SK-MEL-5 (cell line): ENCODE measurements at regions not wholly inside any gene's neighbourhood (a gene's known extent, or its start where the extent isn't known, plus 50 kb on each side); places are given as distances from the start of the nearest gene placed in this dataset.
"Not testable (repeated sequence)": the region's sequence is repeated elsewhere in the genome, so short reads cannot be mapped to it uniquely, and the experiment has no call there.

Experiments used
- DNase-seq: peaks from one replicate; pipeline ENCODE4 v3.0.0-alpha.2; 2016; ENCODE audit warnings: low read depth, low spot score
- in situ Hi-C: cut with HindIII; loops from 2 replicates; pipeline ENCODE4 v1.10.0; 2016; ENCODE audit warnings: low sequenced_read_pairs, high pct_unique_total_duplicates, low pct_unique_long_range_greater_than_20kb

GRCh38 chr2:181785691-181786344 is 105.5 kb upstream of the NEUROD1 start:
- in situ Hi-C loops = no loop called here
- no peak for DNase-seq

- in situ Hi-C loops = no loop called here
- DNase-seq = no peak
Observed at GRCh38 chr2:181786371-181787228, 104.9 kb upstream of the ITPRID2 start.

GRCh38 chr2:181787310-181788048 is 104.1 kb upstream of the ITPRID2 start:
- DNase-seq = no peak
- in situ Hi-C loops = no loop called here

GRCh38 chr2:181788897-181789555 is 102.5 kb upstream of the ITPRID2 start:
- DNase-seq = no peak
- in situ Hi-C loops = no loop called here

GRCh38 chr2:181789827-181790448 is 101.6 kb upstream of the ITPRID2 start:
- in situ Hi-C loops = no loop called here
- no peak for DNase-seq

GRCh38 chr2:181790716-181791649 is 100.5 kb upstream of the ITPRID2 start:
- DNase-seq = no peak
- in situ Hi-C loops = no loop called here

GRCh38 chr2:181792906-181793305 is 98.6 kb upstream of the ITPRID2 start:
- no peak for DNase-seq
- in situ Hi-C loops = no loop called here

- no peak for DNase-seq
- in situ Hi-C loops = no loop called here
Observed at GRCh38 chr2:181798022-181798421, 93.5 kb upstream of the ITPRID2 start.

- in situ Hi-C loops, DNase-seq: not testable (repeated sequence)
Observed at GRCh38 chr2:181802300-181802699, 89.2 kb upstream of the ITPRID2 start.

- DNase-seq, in situ Hi-C loops: not testable (repeated sequence)
Observed at GRCh38 chr2:181803903-181804799, 87.4 kb upstream of the ITPRID2 start.

- no peak for DNase-seq
- in situ Hi-C loops = no loop called here
Observed at GRCh38 chr2:181805228-181806038, 86.1 kb upstream of the ITPRID2 start.

GRCh38 chr2:181806039-181806392 is 85.5 kb upstream of the ITPRID2 start:
- in situ Hi-C loops = no loop called here
- DNase-seq = no peak

GRCh38 chr2:181807526-181807925 is 84.0 kb upstream of the ITPRID2 start:
- DNase-seq = no peak
- in situ Hi-C loops = no loop called here

- in situ Hi-C loops = no loop called here
- DNase-seq = no peak
Observed at GRCh38 chr2:181810823-181811695, 80.5 kb upstream of the ITPRID2 start.
